ENCODE measurements at regions not wholly inside any gene's neighbourhood (a gene's known extent, or its start where the extent isn't known, plus 50 kb on each side); places are given as distances from the start of the nearest gene placed in this dataset.
"Not testable (repeated sequence)": the region's sequence is repeated elsewhere in the genome, so short reads cannot be mapped to it uniquely, and the experiment has no call there.

DNA sequence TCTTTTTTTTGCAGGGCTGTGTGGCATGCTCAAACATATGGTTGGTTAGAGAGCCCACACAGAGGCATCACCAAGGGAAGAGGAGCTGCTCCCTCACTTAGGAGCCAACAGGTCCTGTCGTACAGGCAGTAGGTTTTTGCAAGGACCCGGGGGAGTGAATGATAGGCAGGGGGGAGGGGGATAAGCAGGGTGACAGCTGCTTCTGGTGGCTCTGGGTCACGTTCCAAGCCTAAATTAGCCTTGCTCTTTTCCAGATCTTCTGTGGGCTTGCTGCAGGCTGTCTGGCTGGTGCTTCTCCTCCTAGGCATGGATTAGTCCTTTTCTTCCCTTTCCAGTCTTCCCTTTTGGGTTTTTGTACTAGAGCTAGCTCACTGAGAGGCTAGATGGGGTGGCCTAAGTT is 117.7 kb upstream of the PODXL start:
- Mint-ChIP-seq H3K4me3 (no peak overlapping the region), H3K9me3 (ENCODE audit: insufficient read depth) (no peaks in the 10 kb centered on the region), H3K27me3 (ENCODE audit: low read depth) (peaks cover 7% of the 10 kb centered on the region), H3K36me3 (ENCODE audit: low read depth) (no peaks in the 10 kb centered on the region), H3K27ac (no peak overlapping the region), H3K4me1 (ENCODE audit: low read depth) (no peaks in the 10 kb centered on the region)
- ChIA-PET CTCF (no interaction called here), POLR2A (no interaction called here)
- ATAC-seq (no peak), DNase-seq (no peak)

DNA sequence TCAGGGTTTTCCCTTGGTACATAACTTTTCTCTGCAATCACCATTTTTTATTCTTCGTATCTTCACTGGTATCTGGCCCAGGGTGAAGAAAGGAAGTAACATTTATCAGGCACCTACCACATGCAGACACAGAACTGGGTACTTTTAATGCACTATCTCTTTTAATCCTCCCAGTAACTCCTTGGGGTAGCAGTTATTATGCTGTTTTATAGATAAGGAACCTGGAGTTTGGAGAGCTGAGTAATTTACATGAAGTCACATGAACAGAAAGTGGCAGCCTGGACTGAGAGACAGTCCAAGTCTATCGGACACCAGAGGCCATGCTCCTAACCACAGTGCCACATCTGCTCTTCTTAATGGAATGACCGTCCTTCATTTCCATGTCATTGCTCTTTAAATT is 117.1 kb upstream of the PODXL start:
- POLR2A ChIA-PET: no interaction called here

DNA sequence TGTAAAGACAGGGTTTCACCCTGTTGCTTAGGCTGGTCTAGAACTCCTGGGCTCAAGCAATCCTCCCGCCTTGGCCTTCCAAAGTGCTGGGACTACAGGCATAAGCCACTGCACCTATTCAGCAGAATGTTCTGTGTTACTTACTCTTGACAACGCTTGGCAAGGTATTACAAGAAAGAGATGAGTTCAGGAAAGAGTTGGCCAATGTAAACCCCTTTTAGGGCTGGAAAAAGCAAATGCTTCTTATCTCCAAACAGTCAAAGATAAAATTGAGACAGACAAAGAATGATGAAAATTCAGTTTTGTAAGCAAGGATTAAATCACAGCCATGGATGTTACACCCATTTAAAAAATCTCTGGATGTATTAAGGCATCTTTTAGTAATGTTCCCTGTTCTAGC is 114.0 kb upstream of the PODXL start:
- no peak overlapping the region for H3K27ac Mint-ChIP-seq
- no peak overlapping the region for H3K4me3 Mint-ChIP-seq
- H3K27me3 Mint-ChIP-seq (ENCODE audit: low read depth): peaks cover 7% of the 10 kb centered on the region
- ChIA-PET CTCF (no interaction called here), POLR2A (no interaction called here)
- ATAC-seq (no peak), DNase-seq (no peak)
- H3K36me3 Mint-ChIP-seq (ENCODE audit: low read depth): no peaks in the 10 kb centered on the region
- no peaks in the 10 kb centered on the region for H3K4me1 Mint-ChIP-seq (ENCODE audit: low read depth)
- H3K9me3 Mint-ChIP-seq (ENCODE audit: insufficient read depth): no peaks in the 10 kb centered on the region

More for the DNA sequence above, 117.1 kb upstream of the PODXL start:
- Mint-ChIP-seq H3K4me1 (ENCODE audit: low read depth) (no peaks in the 10 kb centered on the region), H3K4me3 (no peak overlapping the region), H3K27me3 (ENCODE audit: low read depth) (peaks cover 7% of the 10 kb centered on the region), H3K9me3 (ENCODE audit: insufficient read depth) (no peaks in the 10 kb centered on the region), H3K27ac (no peak overlapping the region), H3K36me3 (ENCODE audit: low read depth) (no peaks in the 10 kb centered on the region)
- DNase-seq: no peak
- ATAC-seq: no peak
- CTCF ChIA-PET: no interaction called here

DNA sequence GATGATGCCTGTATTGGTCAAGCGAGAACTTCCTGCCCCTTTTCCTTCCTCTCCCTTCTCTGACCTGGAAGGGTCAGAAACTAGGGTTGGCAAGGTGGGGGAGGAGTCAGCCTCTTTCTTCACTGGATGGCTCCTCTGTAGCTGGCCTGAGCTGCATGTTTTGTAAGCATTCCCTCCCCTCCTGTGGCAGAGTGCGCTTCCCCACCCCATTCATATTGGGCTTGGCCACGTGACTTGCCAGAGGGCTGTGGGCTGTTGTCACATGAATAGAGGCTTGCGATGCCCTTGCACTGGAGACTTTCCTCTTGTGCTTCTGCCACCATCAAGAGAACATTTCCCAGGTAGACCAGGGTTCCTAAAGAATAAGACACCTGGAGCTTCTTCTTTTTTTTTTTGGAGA is 111.3 kb upstream of the PODXL start:
- H3K4me3 Mint-ChIP-seq: no peak overlapping the region
- no peaks in the 10 kb centered on the region for H3K36me3 Mint-ChIP-seq (ENCODE audit: low read depth)
- POLR2A ChIA-PET: no interaction called here
- CTCF ChIA-PET: no interaction called here
- DNase-seq (no peak), ATAC-seq (no peak)
- H3K4me1 Mint-ChIP-seq (ENCODE audit: low read depth): no peaks in the 10 kb centered on the region
- H3K27ac Mint-ChIP-seq: no peak overlapping the region
- no peaks in the 10 kb centered on the region for H3K9me3 Mint-ChIP-seq (ENCODE audit: insufficient read depth)
- peaks cover 9% of the 10 kb centered on the region for H3K27me3 Mint-ChIP-seq (ENCODE audit: low read depth)

DNA sequence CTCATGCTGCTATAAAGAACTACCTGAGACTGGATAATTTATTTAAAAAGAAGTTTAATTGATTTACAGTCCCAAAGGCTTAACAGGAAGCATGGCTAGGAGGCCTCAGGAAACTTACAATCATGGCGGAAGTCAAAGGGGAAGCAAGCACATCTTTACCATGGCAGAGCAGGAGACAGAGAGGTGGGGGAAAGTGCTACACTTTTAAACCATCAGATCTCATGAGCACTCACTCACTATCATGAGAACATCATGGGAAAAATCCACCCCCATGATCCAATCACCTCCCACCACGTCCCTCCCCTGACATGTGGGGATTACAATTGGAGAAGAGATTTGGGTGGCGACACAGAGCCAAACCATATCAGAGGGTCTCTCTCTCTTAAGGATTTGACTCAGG is 108.6 kb upstream of the PODXL start:
- DNase-seq (no peak), ATAC-seq (no peak)
- Mint-ChIP-seq H3K36me3 (ENCODE audit: low read depth) (no peaks in the 10 kb centered on the region), H3K4me1 (ENCODE audit: low read depth) (no peaks in the 10 kb centered on the region), H3K9me3 (ENCODE audit: insufficient read depth) (no peaks in the 10 kb centered on the region), H3K27ac (no peak overlapping the region), H3K4me3 (no peak overlapping the region), H3K27me3 (ENCODE audit: low read depth) (peaks cover 7% of the 10 kb centered on the region)
- ChIA-PET CTCF (no interaction called here), POLR2A (no interaction called here)

DNA sequence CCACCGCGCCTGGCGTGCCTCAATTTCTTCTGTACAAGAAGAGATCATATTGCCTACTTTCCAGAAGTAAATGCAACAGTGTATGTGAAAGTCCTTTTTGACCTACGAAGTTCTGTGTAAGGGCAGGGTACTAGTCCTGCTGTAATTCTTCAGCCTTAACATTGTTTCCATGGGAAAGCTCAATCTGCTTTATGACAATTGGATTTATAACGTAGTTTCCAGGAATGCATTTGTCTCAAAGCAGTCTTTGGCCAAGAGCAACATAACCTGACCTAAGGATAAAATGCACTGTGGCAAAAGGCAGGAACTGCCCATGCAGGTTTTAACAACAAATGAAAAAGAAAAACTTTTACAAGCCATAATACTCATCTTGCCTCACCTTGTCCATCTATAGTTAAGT is 108.1 kb upstream of the PODXL start:
- POLR2A ChIA-PET: no interaction called here
- H3K36me3 Mint-ChIP-seq (ENCODE audit: low read depth): no peaks in the 10 kb centered on the region
- H3K9me3 Mint-ChIP-seq (ENCODE audit: insufficient read depth): no peaks in the 10 kb centered on the region
- peaks cover 4% of the 10 kb centered on the region for H3K27me3 Mint-ChIP-seq (ENCODE audit: low read depth)
- no peak overlapping the region for H3K4me3 Mint-ChIP-seq
- DNase-seq (no peak), ATAC-seq (no peak)
- H3K4me1 Mint-ChIP-seq (ENCODE audit: low read depth): no peaks in the 10 kb centered on the region
- CTCF ChIA-PET: no interaction called here
- H3K27ac Mint-ChIP-seq: no peak overlapping the region

DNA sequence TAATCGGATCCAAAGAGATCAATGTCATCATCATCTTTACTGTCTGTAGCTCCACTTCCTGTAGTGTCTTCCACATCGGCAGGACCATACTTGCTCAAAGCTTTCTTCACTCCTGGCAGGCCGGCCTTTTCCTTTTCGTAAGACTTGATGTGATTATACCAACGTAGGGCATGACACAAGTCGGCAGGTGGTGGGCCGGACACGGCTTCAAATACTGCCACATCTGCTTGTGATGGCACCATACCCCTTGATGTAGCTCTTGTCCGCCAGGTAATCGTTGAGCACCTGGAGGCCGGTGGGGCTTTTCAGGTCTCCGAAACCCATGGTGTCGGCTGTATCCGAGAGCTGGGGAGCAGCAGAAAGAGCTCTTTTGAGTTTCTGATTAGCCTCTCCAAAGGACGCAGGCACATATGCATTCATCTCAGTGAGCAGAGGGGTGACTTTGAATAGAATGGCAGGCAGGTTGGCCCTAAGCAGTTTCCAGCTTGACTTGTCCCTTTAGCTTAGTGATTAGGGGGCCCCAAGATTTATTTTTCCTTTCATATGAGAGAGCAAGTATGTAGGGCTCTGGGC is 106.0 kb upstream of the PODXL start:
- CTCF ChIA-PET; H3K27ac Mint-ChIP-seq; H3K27me3 Mint-ChIP-seq (ENCODE audit: low read depth); POLR2A ChIA-PET; ATAC-seq; H3K4me1 Mint-ChIP-seq (ENCODE audit: low read depth); H3K36me3 Mint-ChIP-seq (ENCODE audit: low read depth); H3K9me3 Mint-ChIP-seq (ENCODE audit: insufficient read depth); DNase-seq; H3K4me3 Mint-ChIP-seq: not testable (repeated sequence)

DNA sequence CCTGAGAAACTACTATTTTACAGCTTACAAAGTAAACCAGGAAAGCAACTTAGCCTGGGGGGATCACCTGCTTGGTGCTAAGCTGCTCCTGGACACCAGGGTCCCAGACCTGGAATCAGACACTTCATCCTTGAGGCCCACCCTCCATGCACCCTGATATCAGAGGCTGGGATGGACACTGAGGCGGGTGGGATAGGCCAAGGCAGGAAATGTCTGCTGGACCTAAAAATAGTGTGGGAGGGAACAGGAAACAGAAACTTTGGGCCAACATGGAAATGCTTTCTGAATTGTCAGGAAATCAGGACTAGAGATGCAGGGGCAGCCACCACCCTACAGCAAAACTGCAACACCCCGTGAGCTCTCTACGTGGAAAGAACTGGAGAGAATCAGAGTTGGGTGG is 101.5 kb upstream of the PODXL start:
- no peak overlapping the region for H3K27ac Mint-ChIP-seq
- ATAC-seq (no peak), DNase-seq (no peak)
- H3K9me3 Mint-ChIP-seq (ENCODE audit: insufficient read depth): no peaks in the 10 kb centered on the region
- no peaks in the 10 kb centered on the region for H3K4me1 Mint-ChIP-seq (ENCODE audit: low read depth)
- ChIA-PET CTCF (interaction anchor here (1.4 kb wide), 1 partner anchor 45 kb away, joined by 4 read pairs; no protein-coding TSS in a partner anchor), POLR2A (no interaction called here)
- no peaks in the 10 kb centered on the region for H3K36me3 Mint-ChIP-seq (ENCODE audit: low read depth)
- no peak overlapping the region for H3K4me3 Mint-ChIP-seq
- peaks cover 4% of the 10 kb centered on the region for H3K27me3 Mint-ChIP-seq (ENCODE audit: low read depth)

DNA sequence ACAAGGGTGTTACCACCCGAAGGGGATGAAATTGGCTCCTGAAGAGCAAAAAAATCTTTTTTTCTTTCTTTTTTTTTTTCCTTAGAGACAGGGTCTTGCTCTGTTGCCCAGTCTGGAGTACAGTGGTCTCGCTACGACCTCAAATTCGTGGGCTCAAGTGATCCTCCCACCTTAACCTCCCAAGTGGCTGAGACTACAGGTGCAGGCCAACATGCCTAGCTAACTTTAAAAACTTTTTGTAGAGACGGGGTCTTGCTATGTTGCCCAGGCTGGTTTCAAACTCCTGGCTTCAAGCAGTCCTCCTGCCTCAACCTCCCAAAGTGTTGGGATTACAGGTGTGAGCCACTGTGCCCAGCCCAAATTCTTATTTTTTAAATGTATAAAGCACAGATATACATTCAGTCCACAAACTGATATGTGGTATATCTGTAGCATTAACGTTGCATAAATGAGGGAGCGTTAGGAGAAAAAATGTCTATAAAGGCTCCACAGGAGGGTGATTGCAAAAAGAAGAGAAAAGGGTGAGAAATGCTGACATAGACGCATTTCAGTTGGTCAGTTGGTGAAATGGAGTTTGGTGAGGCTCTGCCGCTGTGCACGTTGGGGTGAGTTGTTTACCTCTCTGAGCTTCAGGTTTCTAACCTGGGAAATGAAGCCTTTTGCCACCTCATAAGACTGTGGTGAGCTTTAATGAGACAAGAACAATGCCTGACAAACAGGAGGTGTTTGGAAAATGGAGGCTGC is 100.7 kb upstream of the PODXL start:
- ATAC-seq: no peak
- ChIA-PET CTCF (interaction anchor here (1.4 kb wide), 1 partner anchor 46 kb away, joined by 4 read pairs; no protein-coding TSS in a partner anchor), POLR2A (no interaction called here)
- Mint-ChIP-seq H3K9me3 (ENCODE audit: insufficient read depth) (no peaks in the 10 kb centered on the region), H3K4me3 (no peak overlapping the region), H3K4me1 (ENCODE audit: low read depth) (no peaks in the 10 kb centered on the region), H3K36me3 (ENCODE audit: low read depth) (no peaks in the 10 kb centered on the region), H3K27ac (no peak overlapping the region), H3K27me3 (ENCODE audit: low read depth) (peaks cover under 1% of the 10 kb centered on the region)
- no peak for DNase-seq

DNA sequence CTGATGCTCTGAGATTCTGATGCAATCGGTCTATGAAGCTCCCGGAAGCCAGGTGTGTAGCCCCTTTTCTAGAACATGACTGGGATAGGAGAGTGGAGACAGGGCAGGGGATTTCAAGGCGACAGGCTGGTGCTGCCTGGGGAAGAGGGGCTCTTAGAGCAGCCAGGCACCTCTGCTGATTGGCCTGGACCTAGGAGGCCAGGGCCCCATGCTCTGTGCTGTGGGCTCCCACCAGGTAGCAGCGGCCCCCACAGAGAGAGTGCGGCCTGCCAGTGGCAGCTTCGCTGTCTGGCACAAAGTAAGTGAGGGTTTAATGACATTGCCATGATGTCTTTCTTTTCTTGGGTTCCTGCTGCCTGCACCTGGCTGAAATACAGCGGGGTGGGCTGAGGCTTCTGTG is 99.4 kb upstream of the PODXL start:
- POLR2A ChIA-PET: no interaction called here
- Mint-ChIP-seq H3K27ac (no peak overlapping the region), H3K36me3 (ENCODE audit: low read depth) (no peaks in the 10 kb centered on the region), H3K4me1 (ENCODE audit: low read depth) (no peaks in the 10 kb centered on the region), H3K27me3 (ENCODE audit: low read depth) (no peaks in the 10 kb centered on the region), H3K4me3 (no peak overlapping the region), H3K9me3 (ENCODE audit: insufficient read depth) (no peaks in the 10 kb centered on the region)
- DNase-seq (no peak), ATAC-seq (no peak)
- CTCF ChIA-PET: interaction anchor here (1.0 to 2.1 kb wide), 3 partner anchors 13 to 148 kb away, joined by 3 to 10 read pairs (median 7); no protein-coding TSS in a partner anchor

DNA sequence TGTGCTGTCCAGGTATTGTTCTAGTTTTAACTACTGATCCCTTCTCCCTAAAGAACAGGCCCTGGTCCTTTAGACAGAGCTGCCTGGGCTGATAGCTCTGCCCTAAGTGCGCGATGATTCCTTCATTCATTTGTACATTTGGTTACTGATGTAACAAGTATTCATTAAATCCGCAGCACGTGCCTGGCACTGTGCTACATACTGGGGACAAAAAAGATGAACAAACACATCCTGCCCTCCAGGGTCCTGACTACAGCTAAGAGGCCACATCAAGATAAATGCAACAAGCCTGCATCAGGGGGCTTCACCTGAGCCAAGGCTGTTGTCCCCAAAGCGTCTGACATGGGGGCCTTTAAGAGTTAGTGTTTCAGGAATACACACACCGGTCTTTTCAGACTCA is 99.0 kb upstream of the PODXL start:
- Mint-ChIP-seq H3K4me3 (no peak overlapping the region), H3K4me1 (ENCODE audit: low read depth) (no peaks in the 10 kb centered on the region), H3K9me3 (ENCODE audit: insufficient read depth) (no peaks in the 10 kb centered on the region), H3K27me3 (ENCODE audit: low read depth) (no peaks in the 10 kb centered on the region), H3K36me3 (ENCODE audit: low read depth) (no peaks in the 10 kb centered on the region), H3K27ac (no peak overlapping the region)
- CTCF ChIA-PET: interaction anchor here (0.6 to 2.1 kb wide), 8 partner anchors 13 to 944 kb away, joined by 3 to 10 read pairs (median 4); no protein-coding TSS in a partner anchor
- DNase-seq (no peak), ATAC-seq (no peak)
- POLR2A ChIA-PET: no interaction called here

DNA sequence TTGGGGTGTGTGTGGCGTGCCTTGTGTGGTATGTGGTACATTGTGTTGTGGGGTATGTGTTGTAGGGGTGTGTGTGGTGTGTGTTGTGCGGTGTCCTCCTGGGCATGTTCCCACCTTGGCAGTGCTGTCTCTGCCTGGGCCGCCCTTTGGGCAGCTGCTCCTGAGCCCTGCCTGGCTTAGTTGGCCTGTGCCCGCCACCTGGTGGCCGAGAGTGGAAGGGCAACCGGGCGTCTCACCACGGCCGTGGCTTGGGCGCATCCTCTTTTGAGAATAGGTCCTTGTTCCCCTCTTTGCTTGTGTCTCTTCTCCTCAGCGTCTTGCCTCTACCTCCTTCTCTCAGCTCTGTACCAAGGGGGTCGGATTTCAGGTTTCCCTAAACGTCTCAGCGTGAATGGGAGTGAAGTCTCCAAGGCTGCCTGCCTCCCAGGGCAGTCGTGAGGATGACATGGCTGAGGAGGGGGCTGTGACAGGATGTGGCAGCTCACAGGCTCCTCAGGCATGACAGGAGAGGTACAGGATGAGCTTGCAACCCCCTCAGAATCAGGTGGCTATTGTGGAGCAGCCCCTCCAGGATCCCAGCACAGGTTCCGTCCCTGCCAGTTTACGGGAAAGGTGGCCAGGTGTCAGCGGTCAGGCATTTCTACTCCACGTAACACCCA is 98.4 kb upstream of the PODXL start:
- Mint-ChIP-seq H3K27me3 (ENCODE audit: low read depth) (no peaks in the 10 kb centered on the region), H3K36me3 (ENCODE audit: low read depth) (no peaks in the 10 kb centered on the region), H3K27ac (no peak overlapping the region), H3K4me3 (no peak overlapping the region), H3K9me3 (ENCODE audit: insufficient read depth) (no peaks in the 10 kb centered on the region), H3K4me1 (ENCODE audit: low read depth) (no peaks in the 10 kb centered on the region)
- CTCF ChIA-PET: interaction anchor here (0.6 to 2.1 kb wide), 10 partner anchors 12 to 945 kb away, joined by 3 to 10 read pairs (median 4); no protein-coding TSS in a partner anchor
- DNase-seq: peak; percentile 88
- POLR2A ChIA-PET: no interaction called here
- ATAC-seq: peak; percentile 97
